ENCODE measurements at regions not wholly inside any gene's neighbourhood (a gene's known extent, or its start where the extent isn't known, plus 50 kb on each side); places are given as distances from the start of the nearest gene placed in this dataset.

GRCh38 chr9:13608451-13608850, 329.0 kb upstream of the MPDZ start:
- POLR2A ChIA-PET (ENCODE audit: low non-redundant PET): no interaction called here

GRCh38 chr9:13607481-13608441, 328.3 kb upstream of the MPDZ start:
- ChIA-PET POLR2A (ENCODE audit: low non-redundant PET) (no interaction called here), CTCF (no interaction called here)
- H3K27ac ChIP-seq: no peak overlapping the region
- DNase-seq (ENCODE audit: low spot score): no peak
- no peak for TF ChIP-seq CTCF (conservative IDR thresholded peaks at IDR 0.05; ENCODE audit: low read depth)

More at GRCh38 chr9:13608451-13608850, 329.0 kb upstream of the MPDZ start:
- no peak for DNase-seq (ENCODE audit: low spot score)
- H3K27ac ChIP-seq: no peak overlapping the region
- no peak for TF ChIP-seq CTCF (conservative IDR thresholded peaks at IDR 0.05; ENCODE audit: low read depth)
- CTCF ChIA-PET: no interaction called here

GRCh38 chr9:13606586-13606985, 327.1 kb upstream of the MPDZ start:
- ChIA-PET CTCF (no interaction called here), POLR2A (ENCODE audit: low non-redundant PET) (no interaction called here)
- DNase-seq (ENCODE audit: low spot score): no peak
- no peak overlapping the region for H3K27ac ChIP-seq
- no peak for TF ChIP-seq CTCF (conservative IDR thresholded peaks at IDR 0.05; ENCODE audit: low read depth)

GRCh38 chr9:13603921-13604320, 324.4 kb upstream of the MPDZ start:
- CTCF ChIA-PET: interaction anchor here (0.5 kb wide), 1 partner anchor 744 kb away, joined by 5 read pairs; no protein-coding TSS in a partner anchor
- no peak for TF ChIP-seq CTCF (conservative IDR thresholded peaks at IDR 0.05; ENCODE audit: low read depth)
- H3K27ac ChIP-seq: no peak overlapping the region
- POLR2A ChIA-PET (ENCODE audit: low non-redundant PET): no interaction called here
- no peak for DNase-seq (ENCODE audit: low spot score)

GRCh38 chr9:13598738-13599137, 319.2 kb upstream of the MPDZ start:
- CTCF ChIA-PET: no interaction called here
- no peak for TF ChIP-seq CTCF (conservative IDR thresholded peaks at IDR 0.05; ENCODE audit: low read depth)
- H3K27ac ChIP-seq: no peak overlapping the region
- DNase-seq (ENCODE audit: low spot score): no peak
- POLR2A ChIA-PET (ENCODE audit: low non-redundant PET): no interaction called here

- ChIA-PET CTCF (interaction anchor here (0.6 kb wide), 2 partner anchors 52 to 1186 kb away, joined by 3 read pairs; no protein-coding TSS in a partner anchor), POLR2A (ENCODE audit: low non-redundant PET) (no interaction called here)
- no peak for DNase-seq (ENCODE audit: low spot score)
- TF ChIP-seq CTCF (conservative IDR thresholded peaks at IDR 0.05; ENCODE audit: low read depth): no peak
- no peak overlapping the region for H3K27ac ChIP-seq
Observed at GRCh38 chr9:13597427-13597826, 317.9 kb upstream of the MPDZ start.

All from RWPE1 (cell line).